ENCODE measurements at regions not wholly inside any gene's neighbourhood (a gene's known extent, or its start where the extent isn't known, plus 50 kb on each side); places are given as distances from the start of the nearest gene placed in this dataset.
"Not testable (repeated sequence)": the region's sequence is repeated elsewhere in the genome, so short reads cannot be mapped to it uniquely, and the experiment has no call there.

DNA sequence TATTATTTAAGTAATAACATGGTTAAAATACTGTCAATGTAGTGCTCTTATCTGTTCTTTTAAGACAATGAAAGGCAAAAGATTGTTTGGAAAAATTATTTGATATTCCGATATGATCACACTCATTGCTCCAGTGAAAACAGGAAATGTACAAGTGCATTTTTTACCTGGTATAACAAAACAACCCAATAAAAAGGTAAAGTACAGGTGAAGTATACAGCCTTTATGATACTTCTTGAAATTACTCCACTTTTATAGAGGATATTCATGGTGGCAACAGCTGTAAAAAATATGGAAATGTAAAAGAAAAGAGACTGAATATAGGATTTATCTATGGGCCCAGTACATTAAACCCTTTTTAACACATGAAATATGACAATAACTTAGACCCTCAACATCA is 298.6 kb upstream of the HNRNPA3 start:
- H3K4me3 Mint-ChIP-seq: no peak overlapping the region
- H3K36me3 Mint-ChIP-seq (ENCODE audit: insufficient read depth): no peaks in the 10 kb centered on the region
- H3K27me3 Mint-ChIP-seq: no peaks in the 10 kb centered on the region
- no peak overlapping the region for H3K27ac Mint-ChIP-seq (ENCODE audit: low read depth)
- ATAC-seq (replicated peaks; ENCODE audit: extremely low read depth, poor library complexity, severe bottlenecking) (no peak), DNase-seq (ENCODE audit: low spot score in 2 of 2) (no peak)
- peaks cover 6% of the 10 kb centered on the region for H3K4me1 Mint-ChIP-seq
- H3K9me3 Mint-ChIP-seq: no peaks in the 10 kb centered on the region

DNA sequence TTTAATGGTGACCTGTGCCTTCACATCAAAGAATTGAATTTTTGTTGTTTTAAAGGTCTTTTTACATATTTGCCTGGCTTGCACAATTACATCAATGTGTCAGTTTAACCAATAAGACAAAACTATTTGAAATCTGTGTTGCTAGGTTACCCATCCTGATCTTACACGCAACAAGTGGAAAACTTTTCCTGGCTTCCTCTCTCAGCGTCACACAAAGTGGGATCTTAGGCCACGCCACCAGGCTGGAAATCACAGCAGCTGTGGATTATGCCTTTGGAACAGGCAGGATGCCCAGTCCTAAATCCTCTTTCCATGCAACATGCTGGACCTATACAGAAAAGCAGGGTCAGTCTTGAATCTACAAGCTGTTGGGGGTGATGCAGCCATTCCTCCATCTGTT is 298.2 kb upstream of the HNRNPA3 start:
- DNase-seq (ENCODE audit: low spot score in 2 of 2): no peak
- no peak overlapping the region for H3K27ac Mint-ChIP-seq (ENCODE audit: low read depth)
- H3K36me3 Mint-ChIP-seq (ENCODE audit: insufficient read depth): no peaks in the 10 kb centered on the region
- no peaks in the 10 kb centered on the region for H3K27me3 Mint-ChIP-seq
- H3K4me3 Mint-ChIP-seq: no peak overlapping the region
- no peaks in the 10 kb centered on the region for H3K9me3 Mint-ChIP-seq
- H3K4me1 Mint-ChIP-seq: peaks cover 6% of the 10 kb centered on the region
- no peak for ATAC-seq (replicated peaks; ENCODE audit: extremely low read depth, poor library complexity, severe bottlenecking)

DNA sequence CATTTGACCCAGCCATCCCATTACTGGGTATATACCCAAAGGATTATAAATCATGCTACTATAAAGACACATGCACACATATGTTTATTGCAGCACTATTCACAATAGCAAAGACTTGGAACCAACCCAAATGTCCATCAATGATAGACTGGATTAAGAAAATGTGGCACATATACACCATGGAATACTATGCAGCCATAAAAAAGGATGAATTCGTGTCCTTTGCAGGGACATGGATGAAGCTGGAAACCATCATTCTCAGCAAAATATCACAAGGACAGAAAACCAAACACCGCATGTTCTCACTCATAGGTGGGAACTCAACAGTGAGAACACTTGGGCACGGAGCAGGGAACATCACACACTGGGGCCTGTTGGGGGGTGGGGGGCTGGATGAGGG is 290.0 kb upstream of the HNRNPA3 start:
- H3K36me3 Mint-ChIP-seq (ENCODE audit: insufficient read depth); H3K4me1 Mint-ChIP-seq; ATAC-seq (replicated peaks; ENCODE audit: extremely low read depth, poor library complexity, severe bottlenecking); H3K4me3 Mint-ChIP-seq; H3K27ac Mint-ChIP-seq (ENCODE audit: low read depth); H3K27me3 Mint-ChIP-seq; H3K9me3 Mint-ChIP-seq; DNase-seq (ENCODE audit: low spot score in 2 of 2): not testable (repeated sequence)

DNA sequence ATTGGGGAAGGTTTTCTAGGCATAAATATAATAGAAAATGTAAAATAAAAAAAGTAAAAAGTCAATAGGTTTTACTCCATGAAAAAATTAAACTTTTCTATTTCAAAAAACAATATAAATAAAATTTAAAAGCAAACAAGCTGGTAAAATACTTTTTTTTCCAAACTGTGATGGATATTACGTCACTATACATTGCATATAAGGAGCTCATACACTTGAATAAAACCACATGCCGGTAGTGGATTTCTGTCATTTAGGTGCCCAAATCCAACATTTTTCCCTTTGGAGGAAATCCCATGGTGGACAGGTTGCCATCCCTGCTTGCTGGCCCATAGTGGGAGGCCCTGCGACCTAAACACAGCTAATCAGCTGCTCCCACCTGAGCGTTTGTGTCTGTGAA is 289.4 kb upstream of the HNRNPA3 start:
- DNase-seq (ENCODE audit: low spot score in 2 of 2): no peak
- Mint-ChIP-seq H3K27me3 (no peaks in the 10 kb centered on the region), H3K9me3 (no peaks in the 10 kb centered on the region), H3K4me1 (no peaks in the 10 kb centered on the region), H3K4me3 (no peak overlapping the region), H3K27ac (ENCODE audit: low read depth) (no peak overlapping the region), H3K36me3 (ENCODE audit: insufficient read depth) (no peaks in the 10 kb centered on the region)
- ATAC-seq (replicated peaks; ENCODE audit: extremely low read depth, poor library complexity, severe bottlenecking): no peak

DNA sequence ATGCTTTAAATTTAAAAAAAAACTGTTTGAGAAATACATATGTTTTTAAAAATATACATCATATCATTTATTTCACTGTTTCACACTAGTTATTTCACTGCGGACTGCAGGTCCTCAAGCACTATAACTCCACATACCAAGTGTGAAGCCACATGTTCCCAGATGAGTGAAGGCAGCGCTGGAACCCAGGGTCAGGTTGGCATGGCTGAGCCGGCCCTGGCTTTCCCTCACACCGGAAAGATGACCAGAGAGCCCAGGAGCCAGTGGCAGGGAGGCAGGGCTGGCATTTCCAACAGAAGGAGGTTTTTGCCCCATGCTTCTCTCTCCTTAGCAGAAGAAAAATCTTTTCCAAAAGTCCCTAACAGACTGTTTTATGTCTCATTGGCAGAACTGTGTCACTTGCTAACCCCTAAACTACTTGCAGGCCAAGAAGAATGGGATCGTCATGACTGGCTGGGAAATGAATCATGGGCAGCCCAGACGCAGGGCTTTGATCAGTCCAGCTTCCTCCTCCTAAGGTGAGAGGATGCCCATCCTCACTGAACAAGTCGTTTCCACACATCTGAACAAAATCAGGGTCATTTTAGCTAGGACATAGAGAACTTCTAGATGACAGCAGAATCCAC is 287.6 kb upstream of the HNRNPA3 start:
- Mint-ChIP-seq H3K27ac (ENCODE audit: low read depth) (no peak overlapping the region), H3K4me1 (no peaks in the 10 kb centered on the region), H3K9me3 (no peaks in the 10 kb centered on the region), H3K4me3 (no peak overlapping the region), H3K36me3 (ENCODE audit: insufficient read depth) (no peaks in the 10 kb centered on the region), H3K27me3 (no peaks in the 10 kb centered on the region)
- ATAC-seq (replicated peaks; ENCODE audit: extremely low read depth, poor library complexity, severe bottlenecking) (no peak), DNase-seq (ENCODE audit: low spot score in 2 of 2) (no peak)

DNA sequence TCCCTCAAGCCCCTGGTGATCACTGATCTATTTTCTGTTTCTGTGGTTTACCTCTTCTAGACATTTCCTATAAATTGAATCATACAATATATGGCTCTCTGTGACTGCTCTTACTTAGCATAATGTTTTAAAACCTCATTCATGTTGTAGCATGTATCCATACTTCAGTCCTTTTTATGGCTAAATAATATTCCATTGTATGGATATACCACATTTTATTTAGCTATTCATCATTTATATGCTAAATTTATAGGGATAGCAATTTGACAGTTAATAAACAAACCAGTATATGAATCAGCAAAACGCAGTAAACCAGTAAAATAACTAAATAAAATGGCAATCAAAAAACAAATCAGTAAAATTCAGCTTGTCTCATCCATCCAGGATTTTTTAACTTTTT is 286.1 kb upstream of the HNRNPA3 start:
- Mint-ChIP-seq H3K4me1 (peaks cover 6% of the 10 kb centered on the region), H3K9me3 (no peaks in the 10 kb centered on the region), H3K27me3 (no peaks in the 10 kb centered on the region), H3K36me3 (ENCODE audit: insufficient read depth) (no peaks in the 10 kb centered on the region), H3K4me3 (no peak overlapping the region), H3K27ac (ENCODE audit: low read depth) (no peak overlapping the region)
- DNase-seq (ENCODE audit: low spot score in 2 of 2) (no peak), ATAC-seq (replicated peaks; ENCODE audit: extremely low read depth, poor library complexity, severe bottlenecking) (no peak)

DNA sequence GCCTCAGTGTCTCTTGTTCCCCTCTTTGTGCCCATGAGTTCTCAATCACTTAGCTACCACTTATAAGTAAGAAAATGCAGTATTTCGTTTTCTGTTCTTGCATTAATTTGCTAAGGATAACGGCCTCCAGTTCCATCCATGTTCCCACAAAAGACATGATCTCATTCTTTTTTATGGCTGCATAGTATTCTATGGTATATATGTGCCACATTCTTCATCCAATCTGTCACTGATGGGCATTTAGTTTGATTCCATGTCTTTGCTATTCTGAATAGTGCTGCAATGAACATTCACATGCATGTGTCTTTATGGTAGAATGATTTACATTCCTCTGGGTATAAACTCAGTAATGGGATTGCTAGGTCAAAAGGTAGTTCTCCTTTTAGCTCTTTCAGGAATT is 283.2 kb upstream of the HNRNPA3 start:
- ATAC-seq (replicated peaks; ENCODE audit: extremely low read depth, poor library complexity, severe bottlenecking); H3K9me3 Mint-ChIP-seq; DNase-seq (ENCODE audit: low spot score in 2 of 2); H3K36me3 Mint-ChIP-seq (ENCODE audit: insufficient read depth); H3K27me3 Mint-ChIP-seq; H3K4me3 Mint-ChIP-seq; H3K27ac Mint-ChIP-seq (ENCODE audit: low read depth): not testable (repeated sequence)
- peaks cover 22% of the 10 kb centered on the region for H3K4me1 Mint-ChIP-seq

DNA sequence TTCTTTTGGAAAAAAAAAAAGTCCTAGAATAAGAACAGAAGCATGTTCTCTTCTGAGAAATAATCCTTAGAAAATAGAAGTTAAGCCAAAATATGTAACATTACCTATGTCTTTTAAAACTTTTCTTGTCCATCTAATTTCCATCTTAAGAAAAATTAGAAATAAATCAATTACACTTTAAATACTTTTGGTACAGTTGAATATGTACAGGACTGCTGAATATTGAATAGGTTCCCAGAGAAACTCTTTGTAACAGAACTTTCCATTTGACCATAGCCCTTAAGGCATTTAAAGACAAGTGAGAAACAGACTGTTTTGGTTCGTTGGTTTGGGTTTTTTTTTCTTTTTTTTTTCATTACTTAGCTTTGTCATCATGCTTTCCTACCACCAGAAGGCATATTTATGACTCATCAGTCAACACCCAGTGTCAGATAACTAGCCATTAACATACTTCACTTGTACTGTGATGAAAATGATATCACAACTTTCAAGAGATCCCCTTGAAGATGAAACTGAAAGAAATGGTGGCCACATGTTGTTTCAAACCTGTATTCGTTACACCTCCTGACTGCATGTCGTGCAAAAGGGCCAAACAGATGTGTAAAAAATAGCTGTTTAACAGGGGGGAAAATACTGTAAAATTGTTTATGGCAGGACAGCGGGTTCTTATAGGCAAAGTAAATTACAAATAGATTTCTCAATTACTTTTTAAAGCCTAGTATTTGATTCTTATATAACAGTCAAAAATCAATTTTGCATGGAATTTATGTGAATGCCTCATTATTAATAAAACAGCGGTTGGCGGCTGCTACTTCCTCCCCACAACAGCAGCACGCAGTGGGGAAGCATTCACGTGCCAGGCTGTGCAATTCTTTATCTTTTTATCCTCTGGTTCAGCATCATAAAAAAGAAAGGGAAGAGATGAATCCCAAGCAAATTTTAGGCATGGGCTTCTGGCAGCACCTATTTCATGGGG is 280.7 kb upstream of the HNRNPA3 start:
- peak in 1 of 2 donors; percentile 31 for DNase-seq (ENCODE audit: low spot score in 2 of 2)
- Mint-ChIP-seq H3K4me3 (peak overlapping the region; percentile 56), H3K27ac (ENCODE audit: low read depth) (peak overlapping the region; percentile 67), H3K4me1 (peaks cover 22% of the 10 kb centered on the region), H3K36me3 (ENCODE audit: insufficient read depth) (peaks cover 4% of the 10 kb centered on the region), H3K27me3 (no peaks in the 10 kb centered on the region), H3K9me3 (no peaks in the 10 kb centered on the region)
- ATAC-seq (replicated peaks; ENCODE audit: extremely low read depth, poor library complexity, severe bottlenecking): peak; percentile 97

DNA sequence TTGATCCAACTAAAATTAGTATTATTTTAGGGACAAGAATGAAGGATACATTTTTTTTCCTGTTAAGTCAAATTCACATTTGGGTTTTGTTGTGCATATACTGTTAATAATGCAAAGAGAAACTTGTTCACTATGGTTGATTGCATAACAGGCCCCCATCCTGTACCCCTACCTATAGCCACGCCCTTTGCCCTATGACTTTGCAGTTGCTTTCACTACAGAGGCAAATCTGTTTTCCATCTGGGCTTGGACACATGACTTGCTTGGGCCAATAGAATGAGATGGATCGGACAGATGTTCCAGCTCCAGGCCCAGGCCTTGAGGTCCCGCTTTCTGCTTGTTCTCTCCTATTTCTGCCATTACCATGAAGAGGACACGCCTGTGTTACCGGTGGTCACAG is 278.5 kb upstream of the HNRNPA3 start:
- Mint-ChIP-seq H3K27ac (ENCODE audit: low read depth) (no peak overlapping the region), H3K27me3 (no peaks in the 10 kb centered on the region), H3K9me3 (no peaks in the 10 kb centered on the region), H3K4me3 (no peak overlapping the region), H3K36me3 (ENCODE audit: insufficient read depth) (peaks cover 4% of the 10 kb centered on the region), H3K4me1 (peaks cover 22% of the 10 kb centered on the region)
- ATAC-seq (replicated peaks; ENCODE audit: extremely low read depth, poor library complexity, severe bottlenecking): no peak
- no peak for DNase-seq (ENCODE audit: low spot score in 2 of 2)

DNA sequence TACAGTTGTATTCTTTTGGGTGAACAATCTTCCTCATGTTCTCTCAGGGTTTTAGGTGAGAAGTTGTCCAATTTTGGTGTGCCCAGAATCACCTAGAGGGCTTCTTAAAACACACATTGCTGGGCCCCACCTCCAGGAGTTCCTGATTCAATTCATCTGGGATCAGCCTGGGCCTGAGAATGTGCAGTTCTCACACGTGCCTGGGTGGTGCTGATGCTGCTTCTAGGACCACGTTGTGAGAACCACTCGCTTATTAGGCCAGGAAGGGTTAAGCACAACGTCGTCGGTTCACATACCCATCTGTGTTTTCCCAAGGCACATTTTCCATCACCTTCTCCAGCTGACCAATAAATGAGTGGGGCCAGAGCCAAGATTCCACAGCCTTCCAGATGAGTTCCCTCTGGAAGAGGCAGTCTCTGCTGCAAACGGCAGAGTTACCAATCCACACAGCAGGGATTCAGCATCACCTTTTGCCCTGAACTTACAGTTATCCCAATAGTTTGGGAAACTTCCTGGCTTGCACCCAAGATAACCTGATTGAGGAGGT is 277.7 kb upstream of the HNRNPA3 start:
- H3K27me3 Mint-ChIP-seq: no peaks in the 10 kb centered on the region
- DNase-seq (ENCODE audit: low spot score in 2 of 2) (no peak), ATAC-seq (replicated peaks; ENCODE audit: extremely low read depth, poor library complexity, severe bottlenecking) (no peak)
- H3K36me3 Mint-ChIP-seq (ENCODE audit: insufficient read depth): peaks cover 4% of the 10 kb centered on the region
- no peak overlapping the region for H3K27ac Mint-ChIP-seq (ENCODE audit: low read depth)
- H3K9me3 Mint-ChIP-seq: no peaks in the 10 kb centered on the region
- H3K4me1 Mint-ChIP-seq: peaks cover 22% of the 10 kb centered on the region
- H3K4me3 Mint-ChIP-seq: no peak overlapping the region

DNA sequence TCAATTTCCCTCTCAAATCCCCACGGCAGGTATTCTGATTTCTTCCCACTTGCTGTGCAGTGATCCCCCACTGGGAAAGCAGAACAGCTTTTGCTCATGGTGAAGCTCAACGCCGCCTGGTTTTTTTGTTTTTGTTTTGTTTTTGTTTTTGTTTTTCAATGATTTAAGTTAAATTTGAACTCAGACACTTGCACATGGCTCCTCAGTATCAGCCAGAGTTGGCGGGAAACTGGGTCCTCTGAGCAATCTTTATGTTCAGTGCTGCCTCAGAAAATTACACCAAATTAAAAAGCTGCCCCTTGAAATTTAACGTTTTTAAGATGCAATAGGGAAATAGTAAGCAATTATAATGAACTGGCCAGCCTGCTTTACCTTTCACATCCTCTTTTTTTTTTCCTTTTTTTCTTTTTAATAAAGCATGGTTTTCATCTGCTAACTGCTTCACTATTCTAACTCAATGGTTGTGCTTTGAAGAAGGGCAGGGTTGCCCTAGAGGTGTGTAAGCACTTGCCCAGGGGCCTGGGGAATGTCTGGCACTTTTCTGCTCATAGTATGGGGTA is 277.0 kb upstream of the HNRNPA3 start:
- Mint-ChIP-seq H3K4me3 (no peak overlapping the region), H3K27me3 (no peaks in the 10 kb centered on the region), H3K27ac (ENCODE audit: low read depth) (no peak overlapping the region), H3K9me3 (no peaks in the 10 kb centered on the region), H3K4me1 (peaks cover 22% of the 10 kb centered on the region), H3K36me3 (ENCODE audit: insufficient read depth) (peaks cover 4% of the 10 kb centered on the region)
- no peak for DNase-seq (ENCODE audit: low spot score in 2 of 2)
- ATAC-seq (replicated peaks; ENCODE audit: extremely low read depth, poor library complexity, severe bottlenecking): no peak

DNA sequence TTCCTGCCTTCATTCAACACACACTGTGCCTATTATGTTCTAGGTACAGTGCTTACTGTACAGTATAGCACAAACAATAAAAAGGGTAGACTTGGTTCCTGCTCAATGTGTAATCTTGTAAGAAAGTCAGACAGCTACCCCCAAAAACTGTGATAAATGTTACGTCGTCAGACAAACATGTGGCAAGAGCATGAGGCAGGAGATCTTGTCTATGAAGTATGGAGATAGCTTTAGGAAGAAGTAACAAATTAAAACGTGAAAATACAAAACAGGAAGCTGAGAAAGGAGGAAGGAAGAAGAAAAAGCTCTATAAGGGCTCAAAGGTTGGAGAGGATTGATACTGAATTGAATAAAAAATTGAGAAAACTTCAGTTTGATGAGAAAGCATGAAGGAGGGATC is 276.2 kb upstream of the HNRNPA3 start:
- H3K9me3 Mint-ChIP-seq: no peaks in the 10 kb centered on the region
- H3K36me3 Mint-ChIP-seq (ENCODE audit: insufficient read depth): peaks cover 4% of the 10 kb centered on the region
- DNase-seq (ENCODE audit: low spot score in 2 of 2) (no peak), ATAC-seq (replicated peaks; ENCODE audit: extremely low read depth, poor library complexity, severe bottlenecking) (no peak)
- H3K4me3 Mint-ChIP-seq: no peak overlapping the region
- peaks cover 17% of the 10 kb centered on the region for H3K4me1 Mint-ChIP-seq
- H3K27ac Mint-ChIP-seq (ENCODE audit: low read depth): no peak overlapping the region
- no peaks in the 10 kb centered on the region for H3K27me3 Mint-ChIP-seq

All from central memory CD8-positive, alpha-beta T cell (primary cell).